Esophagus muscularis mucosa (tissue), 4 donors: ENCODE measurements at regions not wholly inside any gene's neighbourhood (a gene's known extent, or its start where the extent isn't known, plus 50 kb on each side); places are given as distances from the start of the nearest gene placed in this dataset.

ENCODE experiments used
- DNase-seq: peaks from one replicate; pipeline ENCODE4 v3.0.0-alpha.2; 2017; ENCODE audit errors: extremely low spot score
- H3K27ac ChIP-seq, 4 donors: fragments of 200-600 bp; sonication (generic); replicated peaks in 1 of 4; 1 replicate in 3 of 4; 2 replicates in 1 of 4; pipeline ENCODE4 v1.5.1; 2016 to 2019; ENCODE audit warnings: mild to moderate bottlenecking in 1 of 4
- H3K27me3 ChIP-seq, 4 donors: fragments of 200-600 bp; sonication (generic); one replicate each; pipeline versions ENCODE4 v1.5.1 to v1.6.0; 2016 to 2019
- H3K36me3 ChIP-seq, 4 donors: fragments of 200-600 bp; sonication (generic); one replicate each; pipeline ENCODE4 v1.5.1; 2016 to 2019
- H3K4me1 ChIP-seq, 4 donors: fragments of 200-600 bp; sonication (generic); one replicate each; pipeline ENCODE4 v1.5.1; 2016 to 2019
- H3K4me3 ChIP-seq, 4 donors: fragments of 200-600 bp; sonication (generic); 1 replicate in 2 of 4; 2 replicates in 2 of 4; pipeline ENCODE4 v1.5.1; 2016 to 2019; ENCODE audit warnings: mild to moderate bottlenecking in 4 of 4, moderate library complexity in 1 of 4
- H3K9me3 ChIP-seq, 4 donors: fragments of 200-600 bp; sonication (generic); 1 replicate in 3 of 4; 2 replicates in 1 of 4; pipeline ENCODE4 v1.5.1; 2016 to 2019
- CTCF ChIP-seq, 3 experiments: fragments of 200-600 bp in 2 of 3; fragments of 450-650 bp in 1 of 3; sonication (generic) in 2 of 3; IDR thresholded peaks; one replicate each; pipeline ENCODE4 v1.5.1; 2017 to 2019; ENCODE audit warnings: antibody characterized with exemption in 3 of 3, mild to moderate bottlenecking in 2 of 3, moderate library complexity in 1 of 3
- EP300 ChIP-seq: sonication (generic); formaldehyde crosslinking; IDR thresholded peaks from one replicate; pipeline ENCODE4 v1.6.1; 2017; ENCODE audit warnings: antibody characterized with exemption
- POLR2A ChIP-seq: fragments of 450-650 bp; IDR thresholded peaks from one replicate; pipeline ENCODE4 v1.6.1; 2017; ENCODE audit warnings: antibody characterized with exemption, moderate library complexity, mild to moderate bottlenecking, low read depth
- POLR2AphosphoS5 ChIP-seq, 2 donors: sonication (generic); formaldehyde crosslinking; IDR thresholded peaks; one replicate each; pipeline ENCODE4 v1.6.1; 2017; ENCODE audit warnings: antibody characterized with exemption in 2 of 2
- WGBS: methylation state at CpG from one replicate; pipeline ENCODE4 v1.1.5; 2018; 5-methylcytosine and 5-hydroxymethylcytosine counted together
- intact Hi-C: fragments of 100-400 bp; cut with DNase I; formaldehyde crosslinking; loops from one replicate; pipeline ENCODE4 v1.15.1; 2023

- 96% methylated on average over 2 of the region's 2 CpGs for WGBS
- no peaks in the 10 kb centered on the region for H3K9me3 ChIP-seq
- no peaks in the 10 kb centered on the region for H3K4me1 ChIP-seq
- H3K27me3 ChIP-seq = peaks cover 0 to 18% (median 0%) of the 10 kb centered on the region in 4 donors
- H3K36me3 ChIP-seq = no peaks in the 10 kb centered on the region
- intact Hi-C loops = no loop called here
- H3K27ac ChIP-seq = no peak overlapping the region
- no peak overlapping the region for H3K4me3 ChIP-seq
- DNase-seq = no peak
- TF ChIP-seq CTCF (IDR thresholded peaks at IDR 0.05) (no peak), POLR2A (no peak), POLR2AphosphoS5 (IDR thresholded peaks at IDR 0.05) (no peak), EP300 (no peak)
These were observed 85.8 kb upstream of the IFNE start for GRCh38 chr9:21567926-21568325.

- intact Hi-C loops = no loop called here
- 76% methylated on average over 3 of the region's 3 CpGs for WGBS
- DNase-seq = no peak
- no peak overlapping the region for H3K27ac ChIP-seq
- no peak for TF ChIP-seq EP300
- TF ChIP-seq POLR2A = no peak
- TF ChIP-seq CTCF (IDR thresholded peaks at IDR 0.05) = no peak
- no peak for TF ChIP-seq POLR2AphosphoS5 (IDR thresholded peaks at IDR 0.05)
- H3K27me3 ChIP-seq = peaks cover 0 to 18% (median 0%) of the 10 kb centered on the region in 4 donors
- no peaks in the 10 kb centered on the region for H3K4me1 ChIP-seq
- no peaks in the 10 kb centered on the region for H3K36me3 ChIP-seq
- no peaks in the 10 kb centered on the region for H3K9me3 ChIP-seq
- no peak overlapping the region for H3K4me3 ChIP-seq
These were observed 86.4 kb upstream of the IFNE start for GRCh38 chr9:21568484-21568883.

GRCh38 chr9:21569721-21570120 is 87.6 kb upstream of the IFNE start:
- intact Hi-C loops = no loop called here
- H3K9me3 ChIP-seq = no peaks in the 10 kb centered on the region
- no peak for DNase-seq
- no peaks in the 10 kb centered on the region for H3K4me1 ChIP-seq
- TF ChIP-seq CTCF (IDR thresholded peaks at IDR 0.05) (no peak), POLR2AphosphoS5 (IDR thresholded peaks at IDR 0.05) (no peak), EP300 (no peak), POLR2A (no peak)
- H3K4me3 ChIP-seq = no peak overlapping the region
- WGBS = 79% methylated on average over 1 of the region's 1 CpG
- H3K27me3 ChIP-seq = peaks cover 0 to 11% (median 0%) of the 10 kb centered on the region in 4 donors
- no peak overlapping the region for H3K27ac ChIP-seq
- H3K36me3 ChIP-seq = no peaks in the 10 kb centered on the region

GRCh38 chr9:21570643-21571275 is 88.6 kb upstream of the IFNE start:
- Histone ChIP-seq H3K4me1 (no peaks in the 10 kb centered on the region), H3K4me3 (no peak overlapping the region), H3K9me3 (no peaks in the 10 kb centered on the region), H3K27ac (no peak overlapping the region), H3K36me3 (no peaks in the 10 kb centered on the region), H3K27me3 (peaks cover 0 to 7% (median 0%) of the 10 kb centered on the region in 4 donors)
- no peak for TF ChIP-seq POLR2A
- no peak for TF ChIP-seq CTCF (IDR thresholded peaks at IDR 0.05)
- no peak for TF ChIP-seq POLR2AphosphoS5 (IDR thresholded peaks at IDR 0.05)
- TF ChIP-seq EP300 = no peak
- intact Hi-C loops = no loop called here
- WGBS = 87% methylated on average over 5 of the region's 5 CpGs
- DNase-seq = no peak

- 93% methylated on average over 1 of the region's 1 CpG for WGBS
- no peak for TF ChIP-seq CTCF (IDR thresholded peaks at IDR 0.05)
- TF ChIP-seq POLR2A = no peak
- TF ChIP-seq POLR2AphosphoS5 (IDR thresholded peaks at IDR 0.05) = no peak
- no peak for TF ChIP-seq EP300
- peaks cover 0 to 5% (median 0%) of the 10 kb centered on the region in 4 donors for H3K4me1 ChIP-seq
- no peak overlapping the region for H3K27ac ChIP-seq
- no peak for DNase-seq
- H3K4me3 ChIP-seq = no peak overlapping the region
- intact Hi-C loops = no loop called here
- H3K9me3 ChIP-seq = no peaks in the 10 kb centered on the region
- no peaks in the 10 kb centered on the region for H3K27me3 ChIP-seq
- no peaks in the 10 kb centered on the region for H3K36me3 ChIP-seq
These were observed 92.1 kb upstream of the IFNE start for GRCh38 chr9:21574261-21574660.
